Esophagus muscularis mucosa (tissue), 3 donors: ENCODE measurements at regions not wholly inside any gene's neighbourhood (a gene's known extent, or its start where the extent isn't known, plus 50 kb on each side); places are given as distances from the start of the nearest gene placed in this dataset.

Source experiments
- CTCF ChIP-seq, 3 experiments: fragments of 200-600 bp in 2 of 3; fragments of 450-650 bp in 1 of 3; sonication (generic) in 2 of 3; IDR thresholded peaks; one replicate each; pipeline ENCODE4 v1.5.1; 2017 to 2019; ENCODE audit warnings: antibody characterized with exemption in 3 of 3, mild to moderate bottlenecking in 2 of 3, moderate library complexity in 1 of 3
- POLR2A ChIP-seq: fragments of 450-650 bp; IDR thresholded peaks from one replicate; pipeline ENCODE4 v1.6.1; 2017; ENCODE audit warnings: antibody characterized with exemption, moderate library complexity, mild to moderate bottlenecking, low read depth

- TF ChIP-seq CTCF (IDR thresholded peaks at IDR 0.05) = no peak
- TF ChIP-seq POLR2A = no peak
Observed at GRCh38 chr18:26657631-26658581, 109.6 kb upstream of the KCTD1 start.
